ENCODE measurements at regions not wholly inside any gene's neighbourhood (a gene's known extent, or its start where the extent isn't known, plus 50 kb on each side); places are given as distances from the start of the nearest gene placed in this dataset.

GRCh38 chr15:95793231-95793630 lies 537.3 kb upstream of the NR2F2 start (continued):
- TF ChIP-seq ZNF416 (CRISPR knock-in tag; IDR thresholded peaks at IDR 0.05) (no peak), TEAD4 (CRISPR knock-in tag; IDR thresholded peaks at IDR 0.05) (no peak), ZNF532 (CRISPR knock-in tag; IDR thresholded peaks at IDR 0.05; ENCODE audit: borderline replicate concordance) (no peak), PRDM15 (CRISPR knock-in tag; IDR thresholded peaks at IDR 0.05) (no peak), TCF7 (CRISPR knock-in tag; IDR thresholded peaks at IDR 0.05; ENCODE audit: low read depth) (no peak), CREM (CRISPR knock-in tag; IDR thresholded peaks at IDR 0.05) (no peak), JAZF1 (CRISPR knock-in tag; IDR thresholded peaks at IDR 0.05) (no peak)
- TF ChIP-seq, protein P1, sequence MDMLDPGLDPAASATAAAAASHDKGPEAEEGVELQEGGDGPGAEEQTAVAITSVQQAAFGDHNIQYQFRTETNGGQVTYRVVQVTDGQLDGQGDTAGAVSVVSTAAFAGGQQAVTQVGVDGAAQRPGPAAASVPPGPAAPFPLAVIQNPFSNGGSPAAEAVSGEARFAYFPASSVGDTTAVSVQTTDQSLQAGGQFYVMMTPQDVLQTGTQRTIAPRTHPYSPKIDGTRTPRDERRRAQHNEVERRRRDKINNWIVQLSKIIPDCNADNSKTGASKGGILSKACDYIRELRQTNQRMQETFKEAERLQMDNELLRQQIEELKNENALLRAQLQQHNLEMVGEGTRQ (CRISPR knock-in tag; IDR thresholded peaks at IDR 0.05): no peak
- TF ChIP-seq, protein P2, sequence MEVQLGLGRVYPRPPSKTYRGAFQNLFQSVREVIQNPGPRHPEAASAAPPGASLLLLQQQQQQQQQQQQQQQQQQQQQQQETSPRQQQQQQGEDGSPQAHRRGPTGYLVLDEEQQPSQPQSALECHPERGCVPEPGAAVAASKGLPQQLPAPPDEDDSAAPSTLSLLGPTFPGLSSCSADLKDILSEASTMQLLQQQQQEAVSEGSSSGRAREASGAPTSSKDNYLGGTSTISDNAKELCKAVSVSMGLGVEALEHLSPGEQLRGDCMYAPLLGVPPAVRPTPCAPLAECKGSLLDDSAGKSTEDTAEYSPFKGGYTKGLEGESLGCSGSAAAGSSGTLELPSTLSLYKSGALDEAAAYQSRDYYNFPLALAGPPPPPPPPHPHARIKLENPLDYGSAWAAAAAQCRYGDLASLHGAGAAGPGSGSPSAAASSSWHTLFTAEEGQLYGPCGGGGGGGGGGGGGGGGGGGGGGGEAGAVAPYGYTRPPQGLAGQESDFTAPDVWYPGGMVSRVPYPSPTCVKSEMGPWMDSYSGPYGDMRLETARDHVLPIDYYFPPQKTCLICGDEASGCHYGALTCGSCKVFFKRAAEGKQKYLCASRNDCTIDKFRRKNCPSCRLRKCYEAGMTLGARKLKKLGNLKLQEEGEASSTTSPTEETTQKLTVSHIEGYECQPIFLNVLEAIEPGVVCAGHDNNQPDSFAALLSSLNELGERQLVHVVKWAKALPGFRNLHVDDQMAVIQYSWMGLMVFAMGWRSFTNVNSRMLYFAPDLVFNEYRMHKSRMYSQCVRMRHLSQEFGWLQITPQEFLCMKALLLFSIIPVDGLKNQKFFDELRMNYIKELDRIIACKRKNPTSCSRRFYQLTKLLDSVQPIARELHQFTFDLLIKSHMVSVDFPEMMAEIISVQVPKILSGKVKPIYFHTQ (CRISPR knock-in tag; IDR thresholded peaks at IDR 0.05): no peak

GRCh38 chr15:95795386-95795785 lies 535.1 kb upstream of the NR2F2 start:
- no peaks in the 10 kb centered on the region for H3K9me3 Mint-ChIP-seq
- no peaks in the 10 kb centered on the region for H3K27me3 Mint-ChIP-seq (ENCODE audit: low read depth)
- CTCF ChIA-PET: no interaction called here
- no peaks in the 10 kb centered on the region for H3K36me3 Mint-ChIP-seq
- DNase-seq (ENCODE audit: low spot score): no peak
- no peak for ATAC-seq
- TF ChIP-seq, protein P3, sequence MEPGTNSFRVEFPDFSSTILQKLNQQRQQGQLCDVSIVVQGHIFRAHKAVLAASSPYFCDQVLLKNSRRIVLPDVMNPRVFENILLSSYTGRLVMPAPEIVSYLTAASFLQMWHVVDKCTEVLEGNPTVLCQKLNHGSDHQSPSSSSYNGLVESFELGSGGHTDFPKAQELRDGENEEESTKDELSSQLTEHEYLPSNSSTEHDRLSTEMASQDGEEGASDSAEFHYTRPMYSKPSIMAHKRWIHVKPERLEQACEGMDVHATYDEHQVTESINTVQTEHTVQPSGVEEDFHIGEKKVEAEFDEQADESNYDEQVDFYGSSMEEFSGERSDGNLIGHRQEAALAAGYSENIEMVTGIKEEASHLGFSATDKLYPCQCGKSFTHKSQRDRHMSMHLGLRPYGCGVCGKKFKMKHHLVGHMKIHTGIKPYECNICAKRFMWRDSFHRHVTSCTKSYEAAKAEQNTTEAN (CRISPR knock-in tag; IDR thresholded peaks at IDR 0.05): no peak
- TF ChIP-seq ZNF121 (CRISPR knock-in tag; IDR thresholded peaks at IDR 0.05) (no peak), SMAD4 (CRISPR knock-in tag; IDR thresholded peaks at IDR 0.05) (no peak), NFE2L1 (CRISPR knock-in tag; IDR thresholded peaks at IDR 0.05) (no peak)
- TF ChIP-seq, protein P4, sequence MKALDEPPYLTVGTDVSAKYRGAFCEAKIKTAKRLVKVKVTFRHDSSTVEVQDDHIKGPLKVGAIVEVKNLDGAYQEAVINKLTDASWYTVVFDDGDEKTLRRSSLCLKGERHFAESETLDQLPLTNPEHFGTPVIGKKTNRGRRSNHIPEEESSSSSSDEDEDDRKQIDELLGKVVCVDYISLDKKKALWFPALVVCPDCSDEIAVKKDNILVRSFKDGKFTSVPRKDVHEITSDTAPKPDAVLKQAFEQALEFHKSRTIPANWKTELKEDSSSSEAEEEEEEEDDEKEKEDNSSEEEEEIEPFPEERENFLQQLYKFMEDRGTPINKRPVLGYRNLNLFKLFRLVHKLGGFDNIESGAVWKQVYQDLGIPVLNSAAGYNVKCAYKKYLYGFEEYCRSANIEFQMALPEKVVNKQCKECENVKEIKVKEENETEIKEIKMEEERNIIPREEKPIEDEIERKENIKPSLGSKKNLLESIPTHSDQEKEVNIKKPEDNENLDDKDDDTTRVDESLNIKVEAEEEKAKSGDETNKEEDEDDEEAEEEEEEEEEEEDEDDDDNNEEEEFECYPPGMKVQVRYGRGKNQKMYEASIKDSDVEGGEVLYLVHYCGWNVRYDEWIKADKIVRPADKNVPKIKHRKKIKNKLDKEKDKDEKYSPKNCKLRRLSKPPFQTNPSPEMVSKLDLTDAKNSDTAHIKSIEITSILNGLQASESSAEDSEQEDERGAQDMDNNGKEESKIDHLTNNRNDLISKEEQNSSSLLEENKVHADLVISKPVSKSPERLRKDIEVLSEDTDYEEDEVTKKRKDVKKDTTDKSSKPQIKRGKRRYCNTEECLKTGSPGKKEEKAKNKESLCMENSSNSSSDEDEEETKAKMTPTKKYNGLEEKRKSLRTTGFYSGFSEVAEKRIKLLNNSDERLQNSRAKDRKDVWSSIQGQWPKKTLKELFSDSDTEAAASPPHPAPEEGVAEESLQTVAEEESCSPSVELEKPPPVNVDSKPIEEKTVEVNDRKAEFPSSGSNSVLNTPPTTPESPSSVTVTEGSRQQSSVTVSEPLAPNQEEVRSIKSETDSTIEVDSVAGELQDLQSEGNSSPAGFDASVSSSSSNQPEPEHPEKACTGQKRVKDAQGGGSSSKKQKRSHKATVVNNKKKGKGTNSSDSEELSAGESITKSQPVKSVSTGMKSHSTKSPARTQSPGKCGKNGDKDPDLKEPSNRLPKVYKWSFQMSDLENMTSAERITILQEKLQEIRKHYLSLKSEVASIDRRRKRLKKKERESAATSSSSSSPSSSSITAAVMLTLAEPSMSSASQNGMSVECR (CRISPR knock-in tag; IDR thresholded peaks at IDR 0.05; ENCODE audit: borderline replicate concordance): no peak
- no peaks in the 10 kb centered on the region for H3K4me1 Mint-ChIP-seq
- POLR2A ChIA-PET: no interaction called here
- no peak overlapping the region for H3K4me3 Mint-ChIP-seq
- no peak overlapping the region for H3K27ac Mint-ChIP-seq
